HL-60/S4 treated with phorbol 12-myristate 13-acetate at 8.2 ng/mL for 4 days and 3 days (cell line): ENCODE measurements at regions not wholly inside any gene's neighbourhood (a gene's known extent, or its start where the extent isn't known, plus 50 kb on each side); places are given as distances from the start of the nearest gene placed in this dataset.
"Not testable (repeated sequence)": the region's sequence is repeated elsewhere in the genome, so short reads cannot be mapped to it uniquely, and the experiment has no call there.

Source experiments
- in situ Hi-C: fragments of 300-500 bp; cut with MboI; formaldehyde crosslinking; loops from 2 replicates; pipeline ENCODE4 v1.15.0; 2022; ENCODE audit warnings: low sequenced_read_pairs

GRCh38 chr2:208794288-208794975, 387.8 kb downstream of the PTH2R start:
- in situ Hi-C loops: no loop called here

- in situ Hi-C loops: no loop called here
Observed at GRCh38 chr2:208798698-208799097, 392.1 kb downstream of the PTH2R start.

GRCh38 chr2:208799397-208799796, 392.8 kb downstream of the PTH2R start:
- in situ Hi-C loops: no loop called here

- in situ Hi-C loops: not testable (repeated sequence)
Observed at GRCh38 chr2:208800887-208801286, 394.3 kb downstream of the PTH2R start.

GRCh38 chr2:208807756-208808155, 401.2 kb downstream of the PTH2R start:
- in situ Hi-C loops: no loop called here

- in situ Hi-C loops: not testable (repeated sequence)
Observed at GRCh38 chr2:208811885-208812284, 405.3 kb downstream of the PTH2R start.

GRCh38 chr2:208819190-208819589, 412.6 kb downstream of the PTH2R start:
- in situ Hi-C loops: no loop called here

- in situ Hi-C loops: no loop called here
Observed at GRCh38 chr2:208820014-208820688, 413.6 kb downstream of the PTH2R start.

- in situ Hi-C loops: no loop called here
Observed at GRCh38 chr2:208827109-208827508, 420.5 kb downstream of the PTH2R start.

- in situ Hi-C loops: no loop called here
Observed at GRCh38 chr2:208827549-208828221, 421.1 kb downstream of the PTH2R start.

- in situ Hi-C loops: no loop called here
Observed at GRCh38 chr2:208830203-208830602, 423.6 kb downstream of the PTH2R start.

GRCh38 chr2:208847651-208848050, 441.1 kb downstream of the PTH2R start:
- in situ Hi-C loops: no loop called here

GRCh38 chr2:208854717-208855116, 448.1 kb downstream of the PTH2R start:
- in situ Hi-C loops: no loop called here

- in situ Hi-C loops: no loop called here
Observed at GRCh38 chr2:208867374-208867773, 460.8 kb downstream of the PTH2R start.

GRCh38 chr2:208872591-208872990, 466.0 kb downstream of the PTH2R start:
- in situ Hi-C loops: no loop called here

- in situ Hi-C loops: no loop called here
Observed at GRCh38 chr2:208879666-208880065, 473.1 kb downstream of the PTH2R start.

GRCh38 chr2:208880171-208880570, 473.6 kb downstream of the PTH2R start:
- in situ Hi-C loops: no loop called here

GRCh38 chr2:208890486-208890885, 483.9 kb downstream of the PTH2R start:
- in situ Hi-C loops: no loop called here

- in situ Hi-C loops: no loop called here
Observed at GRCh38 chr2:208892203-208892602, 485.6 kb downstream of the PTH2R start.

- in situ Hi-C loops: no loop called here
Observed at GRCh38 chr2:208906330-208906729, 499.7 kb downstream of the PTH2R start.

- in situ Hi-C loops: no loop called here
Observed at GRCh38 chr2:208915401-208915800, 508.4 kb upstream of the MAP2 start.

- in situ Hi-C loops: no loop called here
Observed at GRCh38 chr2:208916881-208917280, 507.0 kb upstream of the MAP2 start.
